Globus pallidus (tissue), 1 donor: ENCODE measurements at regions not wholly inside any gene's neighbourhood (a gene's known extent, or its start where the extent isn't known, plus 50 kb on each side); places are given as distances from the start of the nearest gene placed in this dataset.
"Not testable (repeated sequence)": the region's sequence is repeated elsewhere in the genome, so short reads cannot be mapped to it uniquely, and the experiment has no call there.

ENCODE experiments used
- DNase-seq: peaks from one replicate; pipeline ENCODE4 v3.0.0-alpha.2; 2015; ENCODE audit warnings: low spot score

- no peak for DNase-seq
Measured at GRCh38 chr12:58310809-58311622, 369.6 kb downstream of the ATP23 start.

- DNase-seq: no peak
Measured at GRCh38 chr12:58313091-58313855, 371.9 kb downstream of the ATP23 start.

DNA sequence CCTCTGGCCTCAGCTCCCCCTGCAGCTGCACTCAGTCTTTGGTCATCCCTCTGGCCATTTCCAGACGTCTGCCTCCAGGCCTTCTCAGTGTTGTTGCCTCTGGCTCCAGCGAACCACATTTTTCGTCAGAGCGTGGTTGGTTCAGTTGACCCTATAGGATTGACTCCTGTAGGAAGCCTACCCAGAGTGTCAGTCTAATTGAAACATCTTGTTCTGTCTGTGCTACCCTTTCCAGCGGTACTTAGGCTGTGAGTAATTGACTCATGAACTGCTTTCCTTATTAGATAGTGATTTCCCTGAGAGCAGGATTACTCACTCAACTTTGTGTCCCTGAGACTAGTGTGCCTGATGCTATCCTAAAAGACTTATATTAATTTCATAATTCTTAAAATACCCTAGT is 373.2 kb downstream of the ATP23 start:
- no peak for DNase-seq

DNA sequence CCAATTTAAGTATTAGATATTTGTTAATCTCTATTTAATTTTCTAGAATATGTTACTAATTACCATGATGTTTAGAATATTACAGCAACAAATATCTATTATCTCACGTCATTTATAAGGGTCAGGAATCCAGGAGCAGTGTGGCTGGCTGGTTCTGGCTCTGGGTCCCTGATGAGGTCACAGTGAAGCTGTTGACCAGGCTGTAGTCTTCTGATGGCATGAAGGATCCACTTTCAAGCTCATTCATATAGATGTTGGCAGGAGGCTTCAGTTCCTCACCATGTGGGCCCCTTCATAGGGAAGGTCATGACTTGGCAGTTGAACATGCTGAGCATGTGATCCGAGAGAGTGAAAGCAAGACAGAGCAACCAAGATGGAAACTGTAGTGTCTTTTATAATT is 375.6 kb downstream of the ATP23 start:
- DNase-seq: no peak

GRCh38 chr12:58321414-58321813 is 380.0 kb downstream of the ATP23 start:
- DNase-seq: no peak

GRCh38 chr12:58323676-58324075 is 382.3 kb downstream of the ATP23 start:
- no peak for DNase-seq

DNA sequence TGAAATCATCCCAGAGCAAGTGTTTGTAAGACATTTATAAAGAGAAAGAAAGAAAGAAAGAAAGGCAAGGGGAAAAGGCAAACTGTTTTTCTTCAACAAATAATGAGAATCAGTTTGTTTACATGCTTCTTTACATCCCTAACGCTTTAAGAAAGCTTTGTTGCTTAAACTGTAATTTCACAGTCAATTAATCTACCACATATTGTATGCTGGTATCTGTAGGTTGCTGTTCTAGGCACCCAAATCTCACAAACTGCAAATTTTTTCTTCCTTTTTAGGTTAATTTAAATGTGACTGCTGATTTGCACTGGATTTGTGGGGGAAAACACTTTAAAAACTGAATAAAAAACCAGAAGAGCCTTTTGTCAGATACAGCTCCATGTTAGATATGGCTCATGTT is 384.2 kb downstream of the ATP23 start:
- DNase-seq: no peak

DNA sequence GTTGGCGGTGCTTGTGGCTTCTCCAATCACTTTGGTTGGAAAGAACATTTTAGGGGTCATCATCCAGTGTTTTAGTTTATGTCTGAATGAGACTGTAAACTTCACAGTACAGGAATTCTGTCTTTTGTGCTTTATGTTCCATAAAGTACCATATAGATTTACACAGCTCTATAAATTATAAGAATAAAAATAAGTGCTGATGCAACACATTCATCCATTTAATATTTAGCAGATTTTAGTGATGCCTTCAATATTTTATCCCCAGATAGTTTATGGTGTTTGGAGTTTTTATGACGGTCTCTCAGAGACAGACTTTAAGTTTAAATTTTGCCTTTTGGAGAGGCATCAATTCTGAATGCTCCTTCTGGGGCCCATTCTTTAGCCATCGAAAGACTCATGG is 385.2 kb downstream of the ATP23 start:
- DNase-seq: no peak

DNA sequence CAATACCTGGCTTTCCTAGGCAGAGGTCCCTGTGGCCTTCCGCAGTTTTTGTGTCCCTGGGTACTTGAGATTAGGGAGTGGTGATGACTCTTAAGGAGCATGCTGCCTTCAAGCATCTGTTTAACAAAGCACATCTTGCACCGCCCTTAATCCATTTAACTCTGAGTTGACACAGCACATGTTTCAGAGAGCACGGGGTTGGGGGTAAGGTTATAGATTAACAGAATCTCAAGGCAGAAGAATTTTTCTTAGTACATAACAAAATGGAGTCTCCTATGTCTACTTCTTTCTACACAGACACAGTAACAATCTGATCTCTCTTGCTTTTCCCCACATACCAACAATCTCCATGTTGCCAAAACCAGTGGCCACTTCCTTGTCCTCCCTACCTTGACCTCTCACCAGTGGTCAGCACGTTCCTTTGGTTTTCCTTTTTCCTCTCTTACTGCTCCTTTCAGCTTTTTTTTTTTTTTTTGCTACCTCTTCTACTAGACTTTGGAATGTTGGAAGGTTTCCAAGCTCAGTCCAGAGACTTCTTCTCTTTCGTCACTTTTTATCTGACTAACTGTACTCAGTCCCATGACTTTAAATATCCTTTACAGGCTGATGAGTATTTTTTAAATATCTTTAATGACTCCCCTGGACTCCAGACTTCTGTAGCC is 395.3 kb downstream of the ATP23 start:
- DNase-seq: not testable (repeated sequence)

GRCh38 chr12:58337539-58337938 is 396.2 kb downstream of the ATP23 start:
- not testable (repeated sequence) for DNase-seq

- DNase-seq: no peak
Measured at GRCh38 chr12:58341791-58342190, 400.4 kb downstream of the ATP23 start.

DNA sequence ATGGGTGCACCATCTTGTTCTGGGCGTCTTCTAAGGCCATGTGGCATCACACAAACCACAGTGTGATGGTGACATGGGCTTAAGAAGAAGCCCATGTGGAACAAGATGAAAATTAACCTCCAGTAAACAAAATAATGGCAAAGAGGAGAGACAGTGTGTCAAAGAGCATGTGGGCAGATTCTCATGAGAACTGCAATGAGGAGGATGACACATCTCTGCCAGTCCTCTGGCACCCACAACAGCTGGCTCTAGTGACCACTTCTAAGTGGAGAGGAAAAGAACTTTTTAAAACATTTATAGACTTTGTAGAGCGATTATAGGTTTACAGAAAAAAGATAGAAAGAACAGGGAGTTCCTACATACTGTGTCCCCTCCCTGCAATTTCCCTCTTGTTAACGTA is 401.4 kb downstream of the ATP23 start:
- no peak for DNase-seq

GRCh38 chr12:58346032-58346632 is 404.8 kb downstream of the ATP23 start:
- peak; percentile 8 for DNase-seq

- no peak for DNase-seq
Measured at GRCh38 chr12:58347188-58347587, 405.8 kb downstream of the ATP23 start.

- no peak for DNase-seq
Measured at GRCh38 chr12:58347691-58348090, 406.3 kb downstream of the ATP23 start.

DNA sequence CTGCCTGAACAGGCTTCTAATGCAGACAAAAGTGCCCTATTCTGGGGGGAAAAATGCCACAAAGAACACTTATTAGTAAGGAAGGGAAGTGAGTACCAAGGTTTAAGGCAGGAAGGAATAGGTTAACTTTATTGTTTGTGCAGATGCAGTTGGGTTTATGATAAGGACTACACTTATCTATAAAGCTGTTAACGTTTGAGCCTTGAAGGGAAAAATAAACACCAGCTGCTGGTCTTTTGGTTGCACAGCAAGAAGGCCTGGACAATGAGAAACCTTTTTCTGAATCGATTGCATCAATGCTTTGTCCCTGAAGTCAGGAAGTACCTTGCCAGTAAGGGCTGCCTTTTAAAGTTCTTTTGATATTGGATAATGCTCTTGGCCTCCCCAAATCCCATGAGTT is 407.8 kb downstream of the ATP23 start:
- no peak for DNase-seq

DNA sequence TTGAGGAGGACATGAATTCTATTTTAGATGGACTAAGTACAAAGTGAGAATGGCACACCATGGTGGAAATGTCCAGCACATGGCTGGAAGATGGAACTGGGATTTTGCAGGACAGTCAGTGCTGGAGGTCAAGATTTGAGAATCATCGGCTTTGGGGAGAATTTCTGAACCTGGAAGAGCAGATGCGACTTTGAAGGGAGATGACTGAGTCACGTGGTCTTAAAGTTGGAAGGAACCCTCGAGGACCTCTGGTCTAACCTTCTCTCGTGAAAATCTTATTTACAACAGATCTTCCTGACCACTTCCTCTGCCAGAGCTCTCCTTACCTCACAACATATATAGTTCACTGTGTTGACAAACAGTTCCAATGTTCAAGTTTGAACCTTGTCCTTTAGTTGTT is 415.4 kb downstream of the ATP23 start:
- DNase-seq: no peak

- DNase-seq: no peak
Measured at GRCh38 chr12:58357511-58357910, 416.1 kb downstream of the ATP23 start.

DNA sequence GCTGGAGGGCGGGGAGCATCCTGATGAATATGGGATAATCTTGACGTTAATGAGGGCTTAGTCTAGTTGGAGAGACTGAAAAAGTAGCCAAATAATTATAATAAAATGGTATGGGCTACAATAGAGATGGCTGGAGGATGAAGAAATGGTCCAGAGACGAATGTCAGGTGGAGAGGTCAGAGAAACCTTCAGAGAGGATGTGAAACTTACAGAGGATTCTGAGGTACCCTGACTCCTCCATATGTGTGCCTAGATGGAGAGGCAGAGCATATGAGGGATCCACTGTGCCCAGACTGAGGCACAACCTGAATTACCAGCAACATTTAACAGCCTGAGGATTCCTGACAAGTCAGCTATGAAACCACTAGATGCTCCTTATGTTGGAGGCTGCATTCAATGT is 417.0 kb downstream of the ATP23 start:
- DNase-seq: no peak

DNA sequence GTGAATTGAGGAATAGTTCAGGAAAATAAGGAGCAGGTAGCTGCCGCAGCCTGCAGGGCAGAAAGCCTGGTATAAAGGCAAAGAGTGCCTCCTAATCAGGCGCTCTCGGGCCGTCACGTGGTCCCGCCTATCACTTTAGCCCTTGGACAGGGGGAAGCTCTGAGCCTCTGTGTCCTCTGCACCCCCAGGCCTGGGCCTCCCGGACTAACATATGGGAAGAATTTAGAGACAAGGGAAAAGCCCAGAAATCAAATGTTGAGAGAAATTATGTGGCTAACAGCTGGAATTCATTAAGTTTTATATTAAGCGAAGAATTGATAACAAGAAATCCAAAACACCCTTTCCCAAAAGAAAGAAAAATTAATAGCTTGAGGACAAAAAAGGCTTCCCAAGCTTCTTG is 417.7 kb downstream of the ATP23 start:
- DNase-seq: no peak

- DNase-seq: no peak
Measured at GRCh38 chr12:58361056-58361455, 419.7 kb downstream of the ATP23 start.

- DNase-seq: no peak
Measured at GRCh38 chr12:58363971-58364370, 422.6 kb downstream of the ATP23 start.
